ENCODE measurements at regions not wholly inside any gene's neighbourhood (a gene's known extent, or its start where the extent isn't known, plus 50 kb on each side); places are given as distances from the start of the nearest gene placed in this dataset.

GRCh38 chr4:23533859-23534258 lies 356.0 kb downstream of the PPARGC1A start:
- TF ChIP-seq CTCF (IDR thresholded peaks at IDR 0.05; ENCODE audit: poor library complexity, severe bottlenecking) = no peak
- no peak for TF ChIP-seq EP300 (conservative IDR thresholded peaks at IDR 0.05; ENCODE audit: poor library complexity, severe bottlenecking)
- no peak for TF ChIP-seq EZH2 (IDR thresholded peaks at IDR 0.05; ENCODE audit: borderline replicate concordance, insufficient read depth, low read length, poor library complexity, severe bottlenecking)
- TF ChIP-seq MXI1 (conservative IDR thresholded peaks at IDR 0.05; ENCODE audit: poor library complexity, severe bottlenecking) = no peak
- no peak for TF ChIP-seq REST (IDR thresholded peaks at IDR 0.05; ENCODE audit: borderline replicate concordance)
- TF ChIP-seq POLR2AphosphoS5 (IDR thresholded peaks at IDR 0.05) = no peak

All from neural cell (in vitro differentiated cells).